Adipocyte (in vitro differentiated cells): ENCODE measurements at regions not wholly inside any gene's neighbourhood (a gene's known extent, or its start where the extent isn't known, plus 50 kb on each side); places are given as distances from the start of the nearest gene placed in this dataset.

Experiments used
- DNase-seq: peaks from one replicate; pipeline ENCODE4 v3.0.0-alpha.2; 2015; ENCODE audit warnings: low read depth
- H3K27me3 ChIP-seq: replicated peaks from 2 replicates; pipeline ENCODE4 v1.7.0; 2013; ENCODE audit warnings: mild to moderate bottlenecking, low read length, moderate library complexity; ENCODE audit not compliant: control insufficient read depth, insufficient read depth
- H3K36me3 ChIP-seq: 2 replicates; pipeline ENCODE4 v1.7.0; 2013; ENCODE audit warnings: low read length, mild to moderate bottlenecking, moderate library complexity; ENCODE audit not compliant: control insufficient read depth, insufficient read depth, severe bottlenecking
- H3K4me1 ChIP-seq: 2 replicates; pipeline ENCODE4 v1.7.0; 2013; ENCODE audit warnings: mild to moderate bottlenecking, low read length, moderate library complexity; ENCODE audit not compliant: control insufficient read depth, insufficient read depth
- H3K4me3 ChIP-seq: 2 replicates; pipeline ENCODE4 v1.7.0; 2013; ENCODE audit warnings: mild to moderate bottlenecking, low read length, moderate library complexity
- H3K9ac ChIP-seq: 2 replicates; pipeline ENCODE4 v1.7.0; 2013; ENCODE audit warnings: mild to moderate bottlenecking, low read length, moderate library complexity
- H3K9me3 ChIP-seq: 2 replicates; pipeline ENCODE4 v1.7.0; 2013; ENCODE audit warnings: mild to moderate bottlenecking, low read length, moderate library complexity; ENCODE audit not compliant: control insufficient read depth

- DNase-seq = no peak
- H3K9ac ChIP-seq = no peak overlapping the region
- H3K9me3 ChIP-seq = peaks cover 18% of the 10 kb centered on the region
- no peaks in the 10 kb centered on the region for H3K36me3 ChIP-seq
- H3K27me3 ChIP-seq = no peaks in the 10 kb centered on the region
- H3K4me3 ChIP-seq = no peak overlapping the region
- no peaks in the 10 kb centered on the region for H3K4me1 ChIP-seq
Observed at GRCh38 chr4:66212489-66212888, 542.2 kb upstream of the EPHA5 start.

GRCh38 chr4:66204534-66205247 lies 534.4 kb upstream of the EPHA5 start:
- no peaks in the 10 kb centered on the region for H3K27me3 ChIP-seq
- peak; percentile 4 for DNase-seq
- H3K9me3 ChIP-seq = peaks cover 18% of the 10 kb centered on the region
- H3K9ac ChIP-seq = no peak overlapping the region
- no peaks in the 10 kb centered on the region for H3K4me1 ChIP-seq
- no peak overlapping the region for H3K4me3 ChIP-seq
- no peaks in the 10 kb centered on the region for H3K36me3 ChIP-seq

GRCh38 chr4:66202870-66203269 lies 532.6 kb upstream of the EPHA5 start:
- H3K4me1 ChIP-seq = no peaks in the 10 kb centered on the region
- no peak for DNase-seq
- no peak overlapping the region for H3K9ac ChIP-seq
- H3K36me3 ChIP-seq = no peaks in the 10 kb centered on the region
- no peak overlapping the region for H3K4me3 ChIP-seq
- peaks cover 2% of the 10 kb centered on the region for H3K9me3 ChIP-seq
- no peaks in the 10 kb centered on the region for H3K27me3 ChIP-seq

GRCh38 chr4:66197451-66197850 lies 527.2 kb upstream of the EPHA5 start:
- H3K4me3 ChIP-seq = no peak overlapping the region
- no peak overlapping the region for H3K9ac ChIP-seq
- DNase-seq = no peak
- no peaks in the 10 kb centered on the region for H3K36me3 ChIP-seq
- no peaks in the 10 kb centered on the region for H3K4me1 ChIP-seq
- no peaks in the 10 kb centered on the region for H3K9me3 ChIP-seq
- H3K27me3 ChIP-seq = no peaks in the 10 kb centered on the region

- H3K9ac ChIP-seq = no peak overlapping the region
- no peaks in the 10 kb centered on the region for H3K36me3 ChIP-seq
- H3K4me3 ChIP-seq = no peak overlapping the region
- no peak for DNase-seq
- no peaks in the 10 kb centered on the region for H3K27me3 ChIP-seq
- no peaks in the 10 kb centered on the region for H3K4me1 ChIP-seq
- no peaks in the 10 kb centered on the region for H3K9me3 ChIP-seq
Observed at GRCh38 chr4:66193487-66193886, 523.2 kb upstream of the EPHA5 start.

GRCh38 chr4:66187175-66187720 lies 517.0 kb upstream of the EPHA5 start:
- no peaks in the 10 kb centered on the region for H3K36me3 ChIP-seq
- no peak overlapping the region for H3K9ac ChIP-seq
- H3K9me3 ChIP-seq = no peaks in the 10 kb centered on the region
- no peak overlapping the region for H3K4me3 ChIP-seq
- H3K27me3 ChIP-seq = no peaks in the 10 kb centered on the region
- DNase-seq = no peak
- no peaks in the 10 kb centered on the region for H3K4me1 ChIP-seq

- no peak for DNase-seq
- Histone ChIP-seq H3K4me3 (no peak overlapping the region), H3K9ac (no peak overlapping the region), H3K9me3 (no peaks in the 10 kb centered on the region), H3K27me3 (no peaks in the 10 kb centered on the region), H3K4me1 (no peaks in the 10 kb centered on the region), H3K36me3 (no peaks in the 10 kb centered on the region)
Observed at GRCh38 chr4:66186095-66186494, 515.8 kb upstream of the EPHA5 start.

- H3K36me3 ChIP-seq = no peaks in the 10 kb centered on the region
- no peak overlapping the region for H3K9ac ChIP-seq
- no peak overlapping the region for H3K4me3 ChIP-seq
- H3K4me1 ChIP-seq = no peaks in the 10 kb centered on the region
- H3K27me3 ChIP-seq = no peaks in the 10 kb centered on the region
- H3K9me3 ChIP-seq = no peaks in the 10 kb centered on the region
- peak; percentile 23 for DNase-seq
Observed at GRCh38 chr4:66182636-66183035, 512.3 kb upstream of the EPHA5 start.

GRCh38 chr4:66178906-66179305 lies 508.6 kb upstream of the EPHA5 start:
- H3K4me1 ChIP-seq = no peaks in the 10 kb centered on the region
- DNase-seq = peak; percentile 72
- H3K9ac ChIP-seq = no peak overlapping the region
- no peak overlapping the region for H3K4me3 ChIP-seq
- H3K36me3 ChIP-seq = no peaks in the 10 kb centered on the region
- H3K27me3 ChIP-seq = no peaks in the 10 kb centered on the region
- peaks cover 5% of the 10 kb centered on the region for H3K9me3 ChIP-seq

GRCh38 chr4:66169341-66169740 lies 499.1 kb upstream of the EPHA5 start:
- H3K9ac ChIP-seq = no peak overlapping the region
- no peaks in the 10 kb centered on the region for H3K36me3 ChIP-seq
- H3K4me3 ChIP-seq = no peak overlapping the region
- H3K27me3 ChIP-seq = no peaks in the 10 kb centered on the region
- H3K9me3 ChIP-seq = peaks cover 21% of the 10 kb centered on the region
- no peaks in the 10 kb centered on the region for H3K4me1 ChIP-seq
- DNase-seq = no peak

GRCh38 chr4:66164869-66165268 lies 494.6 kb upstream of the EPHA5 start:
- H3K27me3 ChIP-seq = no peaks in the 10 kb centered on the region
- H3K9ac ChIP-seq = no peak overlapping the region
- H3K4me3 ChIP-seq = no peak overlapping the region
- H3K4me1 ChIP-seq = no peaks in the 10 kb centered on the region
- no peak for DNase-seq
- H3K36me3 ChIP-seq = no peaks in the 10 kb centered on the region
- H3K9me3 ChIP-seq = peaks cover 19% of the 10 kb centered on the region

- peak; percentile 60 for DNase-seq
- Histone ChIP-seq H3K9ac (no peak overlapping the region), H3K9me3 (peaks cover 18% of the 10 kb centered on the region), H3K4me3 (no peak overlapping the region), H3K27me3 (no peaks in the 10 kb centered on the region), H3K36me3 (no peaks in the 10 kb centered on the region), H3K4me1 (no peaks in the 10 kb centered on the region)
Observed at GRCh38 chr4:66160606-66161005, 490.3 kb upstream of the EPHA5 start.
